ENCODE measurements at regions not wholly inside any gene's neighbourhood (a gene's known extent, or its start where the extent isn't known, plus 50 kb on each side); places are given as distances from the start of the nearest gene placed in this dataset.

GRCh38 chr20:60214901-60215815, 256.9 kb downstream of the CDH26 start:
- ChIA-PET POLR2A (no interaction called here), CTCF (interaction anchor here (0.7 kb wide), 1 partner anchor 187 kb away, joined by 3 read pairs; no protein-coding TSS in a partner anchor)
- no peak for TF ChIP-seq CTCF (IDR thresholded peaks at IDR 0.05; ENCODE audit: control extremely low read depth, extremely low read depth, low read depth, missing control alignments)
- DNase-seq (ENCODE audit: extremely low spot score), result no peak

GRCh38 chr20:60215816-60216730, 257.9 kb downstream of the CDH26 start:
- ChIA-PET POLR2A (no interaction called here), CTCF (interaction anchor here (0.7 to 1.4 kb wide), 2 partner anchors 13 to 186 kb away, joined by 3 read pairs; no protein-coding TSS in a partner anchor)
- no peak for TF ChIP-seq CTCF (IDR thresholded peaks at IDR 0.05; ENCODE audit: control extremely low read depth, extremely low read depth, low read depth, missing control alignments)
- no peak for DNase-seq (ENCODE audit: extremely low spot score)

GRCh38 chr20:60219231-60219630, 261.0 kb downstream of the CDH26 start:
- DNase-seq (ENCODE audit: extremely low spot score), result no peak
- no peak for TF ChIP-seq CTCF (IDR thresholded peaks at IDR 0.05; ENCODE audit: control extremely low read depth, extremely low read depth, low read depth, missing control alignments)
- CTCF ChIA-PET, result interaction anchor here (2.3 kb wide), 1 partner anchor 9 kb away, joined by 8 read pairs; no protein-coding TSS in a partner anchor
- POLR2A ChIA-PET, result no interaction called here

GRCh38 chr20:60219984-60220562, 261.9 kb downstream of the CDH26 start:
- no peak for TF ChIP-seq CTCF (IDR thresholded peaks at IDR 0.05; ENCODE audit: control extremely low read depth, extremely low read depth, low read depth, missing control alignments)
- POLR2A ChIA-PET, result no interaction called here
- CTCF ChIA-PET, result interaction anchor here (2.3 kb wide), 1 partner anchor 10 kb away, joined by 8 read pairs; no protein-coding TSS in a partner anchor
- DNase-seq (ENCODE audit: extremely low spot score), result no peak

DNA sequence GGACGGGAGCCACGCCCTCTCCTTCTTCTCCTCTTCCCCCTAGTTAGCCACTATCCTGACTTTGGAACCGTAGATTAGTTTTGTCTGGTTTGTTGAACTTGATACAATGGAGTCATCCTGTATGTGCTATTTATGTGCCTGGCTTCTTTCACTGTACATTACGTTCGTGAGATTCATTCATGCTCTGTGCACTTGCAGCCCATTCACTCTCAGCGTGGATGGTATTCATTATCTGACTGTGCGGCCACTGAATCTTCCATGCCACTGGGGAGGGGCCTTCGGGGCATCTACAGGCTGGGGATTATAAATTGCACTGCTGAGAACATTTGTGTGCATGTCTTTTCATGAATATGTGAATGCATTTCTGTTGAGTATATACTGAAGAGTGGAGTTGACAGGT, 262.5 kb downstream of the CDH26 start:
- TF ChIP-seq CTCF (IDR thresholded peaks at IDR 0.05; ENCODE audit: control extremely low read depth, extremely low read depth, low read depth, missing control alignments), result no peak
- POLR2A ChIA-PET, result no interaction called here
- no peak for DNase-seq (ENCODE audit: extremely low spot score)
- CTCF ChIA-PET, result no interaction called here

GRCh38 chr20:60221593-60221992, 263.4 kb downstream of the CDH26 start:
- no peak for DNase-seq (ENCODE audit: extremely low spot score)
- POLR2A ChIA-PET, result no interaction called here
- CTCF ChIA-PET, result interaction anchor here (0.8 to 1.2 kb wide), 4 partner anchors 11 to 43 kb away, joined by 3 read pairs; no protein-coding TSS in a partner anchor
- TF ChIP-seq CTCF (IDR thresholded peaks at IDR 0.05; ENCODE audit: control extremely low read depth, extremely low read depth, low read depth, missing control alignments), result no peak
